ENCODE measurements at regions not wholly inside any gene's neighbourhood (a gene's known extent, or its start where the extent isn't known, plus 50 kb on each side); places are given as distances from the start of the nearest gene placed in this dataset.
A peak's percentile ranks its signal among the peaks of the same experiment; 100 is the strongest.

- ChIA-PET CTCF (ENCODE audit: low intra/inter-chr PET ratio) (no interaction called here), POLR2A (interaction anchor here (0.8 kb wide), 1 partner anchor 13 kb away, joined by 6 read pairs; no protein-coding TSS in a partner anchor)
- Histone ChIP-seq H2AFZ (ENCODE audit: low read depth, low read length) (no peak overlapping the region), H3K4me1 (replicated peaks in 1 of 2; ENCODE audit: control insufficient read depth in 2 of 2, insufficient read depth in 2 of 2, low read length in 2 of 2) (no peaks in the 10 kb centered on the region), H3K36me3 (ENCODE audit: control insufficient read depth, insufficient read depth, low read length) (no peaks in the 10 kb centered on the region), H3K4me3 (no peak overlapping the region), H3K27ac (ENCODE audit: extremely low read depth, low read depth, low read length) (no peak overlapping the region), H3K27me3 (ENCODE audit: control insufficient read depth in 2 of 2, insufficient read depth in 2 of 2, low read length in 2 of 2) (no peaks in the 10 kb centered on the region), H3K9me3 (replicated peaks; ENCODE audit: control insufficient read depth, insufficient read depth, low read depth, low read length) (no peaks in the 10 kb centered on the region), H3K9ac (ENCODE audit: insufficient read depth in 1 of 2, low read depth in 2 of 2, low read length in 2 of 2) (no peak overlapping the region), H3K4me2 (ENCODE audit: insufficient read depth, low read length) (no peak overlapping the region), H3K9me1 (ENCODE audit: control insufficient read depth, insufficient read depth, low read length) (no peaks in the 10 kb centered on the region), H4K20me1 (replicated peaks; ENCODE audit: control insufficient read depth, insufficient read depth, low read length) (no peaks in the 10 kb centered on the region), H3K79me2 (ENCODE audit: control insufficient read depth, insufficient read depth, low read length) (no peaks in the 10 kb centered on the region)
- BruUV-seq (replicated peaks) = no TSS peak
- WGBS (ENCODE audit: insufficient coverage, low coverage, missing lambda C conversion rate) = 0% methylated on average over 6 of the region's 6 CpGs
- in situ Hi-C loops (cut with MboI) = no loop called here
- ATAC-seq = no peak
- DNase-seq (ENCODE audit: extremely low read depth in 1 of 4, low spot score in 3 of 4) = no peak
- no peak for FAIRE-seq
- TF ChIP-seq ATF4 (CRISPR knock-in tag; IDR thresholded peaks at IDR 0.05) (no peak), GABPB1 (CRISPR knock-in tag; IDR thresholded peaks at IDR 0.05) (no peak), ZBTB11 (CRISPR knock-in tag; IDR thresholded peaks at IDR 0.05) (peak in 1 of 3 experiments; percentile 77; a peak in 1 of 6 replicates), ZNF444 (CRISPR knock-in tag; IDR thresholded peaks at IDR 0.05) (no peak)
- intact Hi-C loops (cut with micrococcal nuclease) = loop anchor here (5.0 kb wide), 1 partner anchor 433 kb away; no protein-coding TSS in a partner anchor
Measured at GRCh38 chr3:64464955-64465354, 222.8 kb downstream of the ADAMTS9 start.
